MCF 10A (cell line): ENCODE measurements at regions not wholly inside any gene's neighbourhood (a gene's known extent, or its start where the extent isn't known, plus 50 kb on each side); places are given as distances from the start of the nearest gene placed in this dataset.

ENCODE experiments used
- BruUV-seq: library from RNA; stranded (reverse); fragments of 400-500 nt; replicated peaks from 2 replicates; lab custom pipeline; 2021; lab: Mats Ljungman, UMichigan
- CTCF ChIA-PET: fragments of 300-600 bp; sonication (Branson Sonifier 250); formaldehyde crosslinking; extraction: SDS; loops from one replicate; lab custom pipeline; 2021; ENCODE audit warnings: antibody characterized with exemption, inconsistent platforms; lab: Yijun Ruan, JAX
- POLR2A ChIA-PET: fragments of 300-600, 350-650 bp; sonication (Branson Sonifier 250); formaldehyde crosslinking; extraction: SDS; loops from one replicate; lab custom pipeline; 2020; ENCODE audit warnings: antibody characterized with exemption, inconsistent platforms; lab: Yijun Ruan, JAX
- DNase-seq: peaks from one replicate; pipeline ENCODE4 v3.0.0-alpha.2; 2018; ENCODE audit not compliant: unreplicated experiment
- H3K27ac Mint-ChIP-seq: one replicate; pipeline ENCODE4 v1.8.0; 2022; ENCODE audit warnings: mild to moderate bottlenecking, low read depth, mixed read lengths; ENCODE audit not compliant: unreplicated experiment
- H3K27me3 Mint-ChIP-seq: one replicate; pipeline ENCODE4 v1.8.0; 2022; ENCODE audit warnings: mixed read lengths; ENCODE audit not compliant: insufficient read depth, unreplicated experiment
- H3K36me3 Mint-ChIP-seq: one replicate; pipeline ENCODE4 v1.8.0; 2022; ENCODE audit warnings: mild to moderate bottlenecking, moderate library complexity, mixed read lengths; ENCODE audit not compliant: insufficient read depth, unreplicated experiment
- H3K4me1 Mint-ChIP-seq: one replicate; pipeline ENCODE4 v1.8.0; 2022; ENCODE audit warnings: mixed read lengths; ENCODE audit not compliant: insufficient read depth, unreplicated experiment
- H3K4me3 Mint-ChIP-seq: one replicate; pipeline ENCODE4 v1.8.0; 2022; ENCODE audit warnings: mild to moderate bottlenecking, moderate library complexity, mixed read lengths; ENCODE audit not compliant: unreplicated experiment
- H3K9me3 Mint-ChIP-seq: one replicate; pipeline ENCODE4 v1.8.0; 2022; ENCODE audit warnings: mixed read lengths; ENCODE audit not compliant: unreplicated experiment
- CTCF ChIP-seq: fragments of 200-600 bp; IDR thresholded peaks from one replicate; pipeline ENCODE4 v1.8.0; 2022; ENCODE audit warnings: antibody characterized with exemption, mild to moderate bottlenecking; ENCODE audit not compliant: unreplicated experiment
- intact Hi-C: fragments of 100-400 bp; cut with micrococcal nuclease; formaldehyde crosslinking; loops from 2 replicates; pipeline ENCODE4 v1.14.1; 2022

DNA sequence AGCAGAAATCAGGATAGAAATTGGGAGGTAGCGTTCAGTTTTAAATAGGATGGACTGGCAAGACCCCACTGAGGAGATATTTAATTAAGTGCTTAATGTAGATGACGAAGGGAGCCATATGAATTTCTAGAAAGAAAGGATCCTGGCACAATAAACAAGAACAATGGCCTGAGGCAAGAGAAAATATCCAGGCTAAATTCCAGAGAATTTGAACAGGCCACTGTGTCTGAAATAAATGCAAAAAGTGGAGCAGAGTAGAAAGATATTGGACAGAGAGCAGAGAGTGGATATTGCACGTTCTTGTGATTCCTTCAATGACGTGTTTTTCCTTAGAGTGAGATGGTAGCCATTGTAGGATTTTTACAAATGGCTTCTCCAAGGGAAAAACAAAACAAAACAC lies 1504.8 kb downstream of the C4orf33 start:
- Mint-ChIP-seq H3K4me3 (no peak overlapping the region), H3K4me1 (peaks cover 9% of the 10 kb centered on the region), H3K36me3 (no peaks in the 10 kb centered on the region), H3K9me3 (no peaks in the 10 kb centered on the region), H3K27me3 (no peaks in the 10 kb centered on the region), H3K27ac (peak overlapping the region; percentile 10)
- POLR2A ChIA-PET: no interaction called here
- BruUV-seq: no TSS peak
- CTCF ChIA-PET: interaction anchor here (0.7 kb wide), 1 partner anchor 38 kb away, joined by 3 read pairs; no protein-coding TSS in a partner anchor
- intact Hi-C loops: no loop called here
- TF ChIP-seq CTCF: no peak
- DNase-seq: no peak

- ChIA-PET POLR2A (no interaction called here), CTCF (no interaction called here)
- Mint-ChIP-seq H3K4me3 (no peak overlapping the region), H3K36me3 (no peaks in the 10 kb centered on the region), H3K4me1 (peaks cover 9% of the 10 kb centered on the region), H3K9me3 (no peaks in the 10 kb centered on the region), H3K27me3 (no peaks in the 10 kb centered on the region), H3K27ac (no peak overlapping the region)
- no peak for TF ChIP-seq CTCF
- DNase-seq: no peak
- intact Hi-C loops: no loop called here
- BruUV-seq: no TSS peak
Measured at GRCh38 chr4:130603043-130603442, 1507.1 kb downstream of the C4orf33 start.

GRCh38 chr4:130608121-130608520 lies 1512.2 kb downstream of the C4orf33 start:
- no TSS peak for BruUV-seq
- Mint-ChIP-seq H3K27me3 (no peaks in the 10 kb centered on the region), H3K9me3 (no peaks in the 10 kb centered on the region), H3K4me1 (no peaks in the 10 kb centered on the region), H3K4me3 (no peak overlapping the region), H3K27ac (no peak overlapping the region), H3K36me3 (no peaks in the 10 kb centered on the region)
- no peak for TF ChIP-seq CTCF
- ChIA-PET POLR2A (no interaction called here), CTCF (interaction anchor here (0.6 to 0.8 kb wide), 2 partner anchors 196 to 715 kb away, joined by 4 read pairs; no protein-coding TSS in a partner anchor)
- intact Hi-C loops: no loop called here
- no peak for DNase-seq

- H3K27me3 Mint-ChIP-seq: no peaks in the 10 kb centered on the region
- no TSS peak for BruUV-seq
- no peaks in the 10 kb centered on the region for H3K36me3 Mint-ChIP-seq
- ChIA-PET CTCF (no interaction called here), POLR2A (no interaction called here)
- no peak overlapping the region for H3K27ac Mint-ChIP-seq
- intact Hi-C loops: no loop called here
- TF ChIP-seq CTCF: no peak
- H3K4me3 Mint-ChIP-seq: no peak overlapping the region
- H3K4me1 Mint-ChIP-seq: no peaks in the 10 kb centered on the region
- peaks cover 4% of the 10 kb centered on the region for H3K9me3 Mint-ChIP-seq
- DNase-seq: no peak
Measured at GRCh38 chr4:130628531-130628930, 1532.6 kb downstream of the C4orf33 start.
